ENCODE measurements at regions not wholly inside any gene's neighbourhood (a gene's known extent, or its start where the extent isn't known, plus 50 kb on each side); places are given as distances from the start of the nearest gene placed in this dataset.

DNA sequence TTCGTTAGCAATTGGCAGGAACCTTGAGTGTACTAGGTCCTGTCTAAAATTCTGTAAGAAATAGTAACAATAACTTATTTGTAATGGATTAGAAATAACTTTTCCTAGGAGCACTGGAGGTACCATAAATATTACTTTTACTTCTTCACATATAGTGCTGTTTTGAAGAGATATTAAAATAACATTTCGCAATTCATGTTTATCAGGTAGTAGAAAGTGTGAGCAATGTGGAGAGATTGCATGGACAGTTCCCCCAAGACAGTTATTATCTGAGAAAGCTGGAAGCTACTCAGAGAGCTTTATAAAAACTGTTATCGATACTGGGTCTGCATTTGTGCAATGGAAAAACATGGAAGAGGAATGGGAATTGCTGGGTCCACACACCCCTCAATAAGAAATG lies 128.5 kb upstream of the KIF26B start:
- TF ChIP-seq, protein P1, sequence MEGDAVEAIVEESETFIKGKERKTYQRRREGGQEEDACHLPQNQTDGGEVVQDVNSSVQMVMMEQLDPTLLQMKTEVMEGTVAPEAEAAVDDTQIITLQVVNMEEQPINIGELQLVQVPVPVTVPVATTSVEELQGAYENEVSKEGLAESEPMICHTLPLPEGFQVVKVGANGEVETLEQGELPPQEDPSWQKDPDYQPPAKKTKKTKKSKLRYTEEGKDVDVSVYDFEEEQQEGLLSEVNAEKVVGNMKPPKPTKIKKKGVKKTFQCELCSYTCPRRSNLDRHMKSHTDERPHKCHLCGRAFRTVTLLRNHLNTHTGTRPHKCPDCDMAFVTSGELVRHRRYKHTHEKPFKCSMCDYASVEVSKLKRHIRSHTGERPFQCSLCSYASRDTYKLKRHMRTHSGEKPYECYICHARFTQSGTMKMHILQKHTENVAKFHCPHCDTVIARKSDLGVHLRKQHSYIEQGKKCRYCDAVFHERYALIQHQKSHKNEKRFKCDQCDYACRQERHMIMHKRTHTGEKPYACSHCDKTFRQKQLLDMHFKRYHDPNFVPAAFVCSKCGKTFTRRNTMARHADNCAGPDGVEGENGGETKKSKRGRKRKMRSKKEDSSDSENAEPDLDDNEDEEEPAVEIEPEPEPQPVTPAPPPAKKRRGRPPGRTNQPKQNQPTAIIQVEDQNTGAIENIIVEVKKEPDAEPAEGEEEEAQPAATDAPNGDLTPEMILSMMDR (IDR thresholded peaks at IDR 0.05), result no peak
- no peak for TF ChIP-seq POLR2A (IDR thresholded peaks at IDR 0.05)

Measured in tibial nerve (tissue), 3 donors.